ENCODE measurements at regions not wholly inside any gene's neighbourhood (a gene's known extent, or its start where the extent isn't known, plus 50 kb on each side); places are given as distances from the start of the nearest gene placed in this dataset.

GRCh38 chr12:131380965-131381705 is 329.8 kb upstream of the SFSWAP start:
- H3K27ac ChIP-seq, result no peak overlapping the region
- no peak for TF ChIP-seq CTCF (conservative IDR thresholded peaks at IDR 0.05)
- TF ChIP-seq ZFX (IDR thresholded peaks at IDR 0.05), result no peak

- H3K27ac ChIP-seq, result no peak overlapping the region
- TF ChIP-seq CTCF (conservative IDR thresholded peaks at IDR 0.05) (no peak), ZFX (IDR thresholded peaks at IDR 0.05) (no peak)
Observed at GRCh38 chr12:131381716-131382430, 329.0 kb upstream of the SFSWAP start.

GRCh38 chr12:131383291-131383690 is 327.6 kb upstream of the SFSWAP start:
- H3K27ac ChIP-seq, result no peak overlapping the region
- TF ChIP-seq CTCF (conservative IDR thresholded peaks at IDR 0.05) (no peak), ZFX (IDR thresholded peaks at IDR 0.05) (no peak)

- H3K27ac ChIP-seq, result no peak overlapping the region
- TF ChIP-seq CTCF (conservative IDR thresholded peaks at IDR 0.05) (no peak), ZFX (IDR thresholded peaks at IDR 0.05) (no peak)
Observed at GRCh38 chr12:131383741-131384543, 326.9 kb upstream of the SFSWAP start.

- H3K27ac ChIP-seq, result no peak overlapping the region
- no peak for TF ChIP-seq ZFX (IDR thresholded peaks at IDR 0.05)
- TF ChIP-seq CTCF (conservative IDR thresholded peaks at IDR 0.05), result no peak
Observed at GRCh38 chr12:131384544-131384855, 326.4 kb upstream of the SFSWAP start.

- TF ChIP-seq CTCF (conservative IDR thresholded peaks at IDR 0.05), result no peak
- no peak for TF ChIP-seq ZFX (IDR thresholded peaks at IDR 0.05)
Observed at GRCh38 chr12:131385313-131386166, 325.4 kb upstream of the SFSWAP start.

More at GRCh38 chr12:131385313-131386166, 325.4 kb upstream of the SFSWAP start:
- H3K27ac ChIP-seq, result no peak overlapping the region
